NCI-H2029 treated with DMSO at 0.1 percent for 48 hours (cell line): ENCODE measurements at regions not wholly inside any gene's neighbourhood (a gene's known extent, or its start where the extent isn't known, plus 50 kb on each side); places are given as distances from the start of the nearest gene placed in this dataset.
"Not testable (repeated sequence)": the region's sequence is repeated elsewhere in the genome, so short reads cannot be mapped to it uniquely, and the experiment has no call there.

ENCODE experiments used
- DNase-seq: peaks from one replicate; lab custom pipeline; 2025; lab: John Stamatoyannopoulos, UW

GRCh38 chr14:34063470-34064164, 112.7 kb upstream of the EGLN3 start:
- DNase-seq = no peak

GRCh38 chr14:34063042-34063441, 112.2 kb upstream of the EGLN3 start:
- no peak for DNase-seq

- DNase-seq = no peak
These were observed 111.6 kb upstream of the EGLN3 start for GRCh38 chr14:34062353-34062973.

- DNase-seq = no peak
These were observed 109.8 kb upstream of the EGLN3 start for GRCh38 chr14:34060651-34060999.

- DNase-seq = peak; percentile 87
These were observed 109.2 kb upstream of the EGLN3 start for GRCh38 chr14:34059925-34060650.

GRCh38 chr14:34059037-34059924, 108.4 kb upstream of the EGLN3 start:
- DNase-seq = peak; percentile 43

GRCh38 chr14:34058510-34058909, 107.6 kb upstream of the EGLN3 start:
- no peak for DNase-seq

GRCh38 chr14:34056046-34056445, 105.2 kb upstream of the EGLN3 start:
- DNase-seq = no peak

- no peak for DNase-seq
These were observed 104.5 kb upstream of the EGLN3 start for GRCh38 chr14:34055157-34055950.

GRCh38 chr14:34053666-34054065, 102.8 kb upstream of the EGLN3 start:
- no peak for DNase-seq

- no peak for DNase-seq
These were observed 101.8 kb upstream of the EGLN3 start for GRCh38 chr14:34052658-34053014.

GRCh38 chr14:34051966-34052657, 101.2 kb upstream of the EGLN3 start:
- no peak for DNase-seq

GRCh38 chr14:34050606-34051005, 99.7 kb upstream of the EGLN3 start:
- no peak for DNase-seq

- DNase-seq = no peak
These were observed 98.9 kb upstream of the EGLN3 start for GRCh38 chr14:34049790-34050189.

GRCh38 chr14:34049187-34049586, 98.3 kb upstream of the EGLN3 start:
- not testable (repeated sequence) for DNase-seq

GRCh38 chr14:34046799-34047520, 96.1 kb upstream of the EGLN3 start:
- no peak for DNase-seq

GRCh38 chr14:34044666-34045306, 93.9 kb upstream of the EGLN3 start:
- no peak for DNase-seq

GRCh38 chr14:34044373-34044637, 93.4 kb upstream of the EGLN3 start:
- no peak for DNase-seq

GRCh38 chr14:34043627-34044372, 92.9 kb upstream of the EGLN3 start:
- no peak for DNase-seq
